ENCODE measurements at regions not wholly inside any gene's neighbourhood (a gene's known extent, or its start where the extent isn't known, plus 50 kb on each side); places are given as distances from the start of the nearest gene placed in this dataset.

GRCh38 chr5:91607675-91608074 is 224.6 kb upstream of the ARRDC3 start:
- TF ChIP-seq CTCF (IDR thresholded peaks at IDR 0.05), result no peak
- TF ChIP-seq, protein P1, sequence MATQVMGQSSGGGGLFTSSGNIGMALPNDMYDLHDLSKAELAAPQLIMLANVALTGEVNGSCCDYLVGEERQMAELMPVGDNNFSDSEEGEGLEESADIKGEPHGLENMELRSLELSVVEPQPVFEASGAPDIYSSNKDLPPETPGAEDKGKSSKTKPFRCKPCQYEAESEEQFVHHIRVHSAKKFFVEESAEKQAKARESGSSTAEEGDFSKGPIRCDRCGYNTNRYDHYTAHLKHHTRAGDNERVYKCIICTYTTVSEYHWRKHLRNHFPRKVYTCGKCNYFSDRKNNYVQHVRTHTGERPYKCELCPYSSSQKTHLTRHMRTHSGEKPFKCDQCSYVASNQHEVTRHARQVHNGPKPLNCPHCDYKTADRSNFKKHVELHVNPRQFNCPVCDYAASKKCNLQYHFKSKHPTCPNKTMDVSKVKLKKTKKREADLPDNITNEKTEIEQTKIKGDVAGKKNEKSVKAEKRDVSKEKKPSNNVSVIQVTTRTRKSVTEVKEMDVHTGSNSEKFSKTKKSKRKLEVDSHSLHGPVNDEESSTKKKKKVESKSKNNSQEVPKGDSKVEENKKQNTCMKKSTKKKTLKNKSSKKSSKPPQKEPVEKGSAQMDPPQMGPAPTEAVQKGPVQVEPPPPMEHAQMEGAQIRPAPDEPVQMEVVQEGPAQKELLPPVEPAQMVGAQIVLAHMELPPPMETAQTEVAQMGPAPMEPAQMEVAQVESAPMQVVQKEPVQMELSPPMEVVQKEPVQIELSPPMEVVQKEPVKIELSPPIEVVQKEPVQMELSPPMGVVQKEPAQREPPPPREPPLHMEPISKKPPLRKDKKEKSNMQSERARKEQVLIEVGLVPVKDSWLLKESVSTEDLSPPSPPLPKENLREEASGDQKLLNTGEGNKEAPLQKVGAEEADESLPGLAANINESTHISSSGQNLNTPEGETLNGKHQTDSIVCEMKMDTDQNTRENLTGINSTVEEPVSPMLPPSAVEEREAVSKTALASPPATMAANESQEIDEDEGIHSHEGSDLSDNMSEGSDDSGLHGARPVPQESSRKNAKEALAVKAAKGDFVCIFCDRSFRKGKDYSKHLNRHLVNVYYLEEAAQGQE (IDR thresholded peaks at IDR 0.05; ENCODE audit: insufficient read depth in 1 of 2, low read depth in 2 of 2, low read length in 1 of 2), result no peak
